PFSK-1 (cell line): ENCODE measurements at regions not wholly inside any gene's neighbourhood (a gene's known extent, or its start where the extent isn't known, plus 50 kb on each side); places are given as distances from the start of the nearest gene placed in this dataset.

Source experiments
- POLR2AphosphoS5 ChIP-seq: IDR thresholded peaks from 2 replicates; pipeline ENCODE4 v1.6.1; 2012; ENCODE audit warnings: low read depth, mild to moderate bottlenecking, control low read depth, low read length, moderate library complexity
- TAF1 ChIP-seq: IDR thresholded peaks from 2 replicates; pipeline ENCODE4 v1.6.1; 2012; ENCODE audit warnings: low read length, control low read depth, borderline replicate concordance; ENCODE audit not compliant: insufficient read depth
- TF ChIP-seq, protein P1 (sequence below), 2 experiments: IDR thresholded peaks; 2 replicates each; pipeline versions ENCODE4 v1.6.1 to v1.8.0; 2011 to 2012; ENCODE audit warnings: low read depth in 2 of 2, low read length in 2 of 2, control low read depth in 1 of 2, inconsistent platforms in 1 of 2, mild to moderate bottlenecking in 1 of 2, moderate library complexity in 1 of 2; ENCODE audit not compliant: insufficient read depth in 1 of 2

DNA sequence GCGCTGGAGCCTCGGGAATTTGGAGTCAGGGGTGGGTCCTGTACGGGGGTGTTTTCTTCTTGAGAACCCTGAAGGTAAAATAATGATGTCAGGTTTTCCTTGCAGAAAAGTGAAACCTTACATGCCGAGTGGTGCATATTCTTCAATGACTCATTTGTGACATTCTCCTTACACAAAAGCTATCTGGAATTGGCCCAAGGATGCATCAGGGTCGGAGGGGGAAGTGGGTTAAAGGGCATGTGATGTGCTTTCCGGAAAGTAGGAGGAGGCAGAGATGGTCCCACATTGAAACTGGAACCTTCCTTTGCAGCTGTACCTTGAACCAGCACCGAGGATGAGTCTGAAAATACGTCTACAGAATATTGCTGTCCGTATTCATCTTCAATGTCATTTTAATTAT is 411.2 kb upstream of the IRX4 start:
- TF ChIP-seq TAF1: no peak
- TF ChIP-seq, protein P1, sequence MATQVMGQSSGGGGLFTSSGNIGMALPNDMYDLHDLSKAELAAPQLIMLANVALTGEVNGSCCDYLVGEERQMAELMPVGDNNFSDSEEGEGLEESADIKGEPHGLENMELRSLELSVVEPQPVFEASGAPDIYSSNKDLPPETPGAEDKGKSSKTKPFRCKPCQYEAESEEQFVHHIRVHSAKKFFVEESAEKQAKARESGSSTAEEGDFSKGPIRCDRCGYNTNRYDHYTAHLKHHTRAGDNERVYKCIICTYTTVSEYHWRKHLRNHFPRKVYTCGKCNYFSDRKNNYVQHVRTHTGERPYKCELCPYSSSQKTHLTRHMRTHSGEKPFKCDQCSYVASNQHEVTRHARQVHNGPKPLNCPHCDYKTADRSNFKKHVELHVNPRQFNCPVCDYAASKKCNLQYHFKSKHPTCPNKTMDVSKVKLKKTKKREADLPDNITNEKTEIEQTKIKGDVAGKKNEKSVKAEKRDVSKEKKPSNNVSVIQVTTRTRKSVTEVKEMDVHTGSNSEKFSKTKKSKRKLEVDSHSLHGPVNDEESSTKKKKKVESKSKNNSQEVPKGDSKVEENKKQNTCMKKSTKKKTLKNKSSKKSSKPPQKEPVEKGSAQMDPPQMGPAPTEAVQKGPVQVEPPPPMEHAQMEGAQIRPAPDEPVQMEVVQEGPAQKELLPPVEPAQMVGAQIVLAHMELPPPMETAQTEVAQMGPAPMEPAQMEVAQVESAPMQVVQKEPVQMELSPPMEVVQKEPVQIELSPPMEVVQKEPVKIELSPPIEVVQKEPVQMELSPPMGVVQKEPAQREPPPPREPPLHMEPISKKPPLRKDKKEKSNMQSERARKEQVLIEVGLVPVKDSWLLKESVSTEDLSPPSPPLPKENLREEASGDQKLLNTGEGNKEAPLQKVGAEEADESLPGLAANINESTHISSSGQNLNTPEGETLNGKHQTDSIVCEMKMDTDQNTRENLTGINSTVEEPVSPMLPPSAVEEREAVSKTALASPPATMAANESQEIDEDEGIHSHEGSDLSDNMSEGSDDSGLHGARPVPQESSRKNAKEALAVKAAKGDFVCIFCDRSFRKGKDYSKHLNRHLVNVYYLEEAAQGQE (IDR thresholded peaks at IDR 0.05; ENCODE audit: insufficient read depth in 1 of 2, low read depth in 2 of 2, low read length in 2 of 2): no peak
- TF ChIP-seq POLR2AphosphoS5: no peak
